GM12878 (cell line): ENCODE measurements at regions not wholly inside any gene's neighbourhood (a gene's known extent, or its start where the extent isn't known, plus 50 kb on each side); places are given as distances from the start of the nearest gene placed in this dataset.

Source experiments
- ATAC-seq: fragments of 200-7000 bp; cut with Tn5 transposase; 3 replicates; pipeline ENCODE4 v1.9.1; 2020; ENCODE audit warnings: mild to moderate bottlenecking, moderate library complexity
- BruUV-seq: library from RNA; stranded (reverse); fragments of 400-500 nt; replicated peaks from 2 replicates; lab custom pipeline; 2021; lab: Mats Ljungman, UMichigan
- CTCF ChIA-PET: fragments of 300-600 bp; sonication (Branson Sonifier 250); formaldehyde crosslinking; extraction: SDS; loops from one replicate; lab custom pipeline; 2021; ENCODE audit warnings: inconsistent platforms; lab: Yijun Ruan, JAX
- POLR2A ChIA-PET: fragments of 350-600 bp; formaldehyde crosslinking; extraction: SDS; loops from one replicate; lab custom pipeline; 2021; ENCODE audit warnings: inconsistent platforms; lab: Charles Lee
- RAD21 ChIA-PET: fragments of 300-600 bp; sonication (Branson Sonifier 250); formaldehyde crosslinking; loops from one replicate; lab custom pipeline; 2023; ENCODE audit warnings: antibody characterized with exemption; ENCODE audit not compliant: unreplicated experiment; lab: Charles Lee
- SMC1A ChIA-PET: fragments of 300-600 bp; sonication (Branson Sonifier 250); formaldehyde crosslinking; loops from one replicate; lab custom pipeline; 2023; ENCODE audit not compliant: unreplicated experiment, uncharacterized antibody; lab: Charles Lee
- DNase-seq: peaks from one replicate; pipeline ENCODE4 v3.0.0-alpha.2; 2011; ENCODE audit warnings: low read depth, low spot score
- FAIRE-seq: peaks from 3 replicates; lab custom pipeline; 2011; peaks lifted over from hg19 to GRCh38; lab: Jason Lieb, UNC
- H2AFZ ChIP-seq: 2 replicates; pipeline ENCODE4 v1.6.0; 2011; ENCODE audit warnings: low read depth, low read length, control low read depth; ENCODE audit not compliant: control insufficient read depth
- H3K27ac ChIP-seq: 2 replicates; pipeline ENCODE4 v1.5.1; 2011; ENCODE audit warnings: control low read depth; ENCODE audit not compliant: control insufficient read depth, insufficient read depth
- H3K27me3 ChIP-seq, 2 experiments: replicated peaks in 1 of 2; 2 replicates each; pipeline versions ENCODE4 v1.6.0 to v1.6.1; 2011; ENCODE audit warnings: low read length in 1 of 2; ENCODE audit not compliant: control insufficient read depth in 2 of 2, insufficient read depth in 2 of 2
- H3K36me3 ChIP-seq, 2 experiments: 2 replicates each; pipeline ENCODE4 v1.5.1; 2011; ENCODE audit warnings: low read length in 1 of 2; ENCODE audit not compliant: control insufficient read depth in 2 of 2, insufficient read depth in 2 of 2
- H3K4me1 ChIP-seq: 2 replicates; pipeline ENCODE4 v1.6.1; 2011; ENCODE audit warnings: mild to moderate bottlenecking, low read length, moderate library complexity, mixed read lengths; ENCODE audit not compliant: control insufficient read depth, insufficient read depth
- H3K4me2 ChIP-seq: 2 replicates; pipeline ENCODE4 v1.6.0; 2011; ENCODE audit warnings: control low read depth; ENCODE audit not compliant: control insufficient read depth, insufficient read depth
- H3K4me3 ChIP-seq: fragments of 200-600 bp; sonication (generic); 2 replicates; pipeline ENCODE4 v1.5.1; 2016
- H3K79me2 ChIP-seq: 2 replicates; pipeline ENCODE4 v1.6.0; 2011; ENCODE audit warnings: low read length; ENCODE audit not compliant: control insufficient read depth, insufficient read depth
- H3K9ac ChIP-seq: 2 replicates; pipeline ENCODE4 v1.8.0; 2011; ENCODE audit warnings: low read length, control low read depth, mixed read lengths; ENCODE audit not compliant: control insufficient read depth, insufficient read depth
- H3K9me3 ChIP-seq: replicated peaks from 3 replicates; pipeline ENCODE4 v1.5.1; 2011; ENCODE audit warnings: mild to moderate bottlenecking, low read length; ENCODE audit not compliant: control insufficient read depth, insufficient read depth
- H4K20me1 ChIP-seq: 2 replicates; pipeline ENCODE4 v1.6.0; 2011; ENCODE audit not compliant: control insufficient read depth, insufficient read depth
- CHD4 ChIP-seq: fragments of 200-600 bp; sonication (generic); IDR thresholded peaks from 2 replicates; pipeline ENCODE4 v1.6.1; 2016; ENCODE audit warnings: mild to moderate bottlenecking
- IRF4 ChIP-seq: IDR thresholded peaks from 2 replicates; pipeline ENCODE4 v1.6.1; 2011; ENCODE audit warnings: low read depth, low read length
- MEF2A ChIP-seq: IDR thresholded peaks from 2 replicates; pipeline ENCODE4 v1.6.1; 2011; ENCODE audit warnings: low read depth, mild to moderate bottlenecking, low read length, moderate library complexity; ENCODE audit not compliant: insufficient read depth
- PAX5 ChIP-seq: IDR thresholded peaks from 2 replicates; pipeline ENCODE4 v1.6.1; 2011; ENCODE audit warnings: low read depth, low read length, borderline replicate concordance
- SPI1 ChIP-seq: IDR thresholded peaks from 2 replicates; pipeline ENCODE4 v1.6.1; 2011; ENCODE audit warnings: low read depth, mild to moderate bottlenecking, low read length, moderate library complexity, borderline replicate concordance; ENCODE audit not compliant: insufficient read depth
- ZNF592 ChIP-seq: fragments of 450-650 bp; IDR thresholded peaks from 2 replicates; pipeline ENCODE4 v1.6.1; 2017; ENCODE audit warnings: mild to moderate bottlenecking, moderate library complexity
- WGBS: methylation state at CpG from one replicate; pipeline ENCODE4 v1.1.6; 2016; ENCODE audit warnings: low lambda C conversion rate; ENCODE audit not compliant: insufficient replicate concordance, insufficient coverage; ENCODE audit errors: missing lambda C conversion rate; 5-methylcytosine and 5-hydroxymethylcytosine counted together
- in situ Hi-C: fragments of 300-500 bp; cut with MboI; formaldehyde crosslinking; loops from 9 replicates; pipeline ENCODE4 v1.14.3; 2018; ENCODE audit warnings: mixed read lengths
- intact Hi-C: fragments of 100-400 bp; cut with micrococcal nuclease; formaldehyde crosslinking; loops from one replicate; pipeline ENCODE4 v1.14.2; 2022; ENCODE audit not compliant: unreplicated experiment
- TF ChIP-seq, protein P1 (sequence below): fragments of 450-650 bp; formaldehyde crosslinking; IDR thresholded peaks from 2 replicates; pipeline ENCODE4 v1.4.0; 2022; ENCODE audit warnings: mild to moderate bottlenecking, moderate library complexity

GRCh38 chrX:24410514-24411189, 50.2 kb downstream of the SUPT20HL1 start:
- no peak for ATAC-seq
- no TSS peak for BruUV-seq
- H3K4me3 ChIP-seq = no peak overlapping the region
- H3K36me3 ChIP-seq = no peaks in the 10 kb centered on the region
- RAD21 ChIA-PET = no interaction called here
- H3K79me2 ChIP-seq = no peaks in the 10 kb centered on the region
- no peak for FAIRE-seq
- SMC1A ChIA-PET = interaction anchor here (0.6 to 0.8 kb wide), 2 partner anchors 14 to 20 kb away, joined by 3 to 4 read pairs; no protein-coding TSS in a partner anchor
- H3K9ac ChIP-seq = no peak overlapping the region
- no peaks in the 10 kb centered on the region for H4K20me1 ChIP-seq
- no peaks in the 10 kb centered on the region for H3K4me1 ChIP-seq
- TF ChIP-seq SPI1 (no peak), MEF2A (no peak)
- CTCF ChIA-PET = interaction anchor here (1.2 to 1.6 kb wide), 2 partner anchors 14 to 88 kb away, joined by 3 to 5 read pairs; no protein-coding TSS in a partner anchor
- 37% methylated on average over 6 of the region's 6 CpGs for WGBS
- no peak overlapping the region for H2AFZ ChIP-seq
- POLR2A ChIA-PET = no interaction called here
- intact Hi-C loops = no loop called here
- no peaks in the 10 kb centered on the region for H3K9me3 ChIP-seq
- H3K27me3 ChIP-seq = no peaks in the 10 kb centered on the region
- H3K27ac ChIP-seq = no peak overlapping the region
- in situ Hi-C loops = no loop called here
- no peak for DNase-seq
- no peak overlapping the region for H3K4me2 ChIP-seq

GRCh38 chrX:24412637-24413363, 52.3 kb upstream of the PDK3 start:
- H3K27ac ChIP-seq = no peak overlapping the region
- no peaks in the 10 kb centered on the region for H3K4me1 ChIP-seq
- H3K4me3 ChIP-seq = no peak overlapping the region
- no peaks in the 10 kb centered on the region for H3K79me2 ChIP-seq
- H3K36me3 ChIP-seq = no peaks in the 10 kb centered on the region
- RAD21 ChIA-PET = no interaction called here
- H4K20me1 ChIP-seq = no peaks in the 10 kb centered on the region; the same call in 1 of the 2 replicates
- in situ Hi-C loops (no loop called here), intact Hi-C loops (no loop called here)
- no peak overlapping the region for H3K4me2 ChIP-seq
- DNase-seq (peak; percentile 8), FAIRE-seq (no peak), ATAC-seq (peak; percentile 36; the same call in 1 of the 3 replicates)
- WGBS = 32% methylated on average over 4 of the region's 4 CpGs
- no peak overlapping the region for H2AFZ ChIP-seq
- no TSS peak for BruUV-seq
- no peaks in the 10 kb centered on the region for H3K9me3 ChIP-seq
- no peak overlapping the region for H3K9ac ChIP-seq
- SMC1A ChIA-PET = interaction anchor here (0.7 to 1.0 kb wide), 2 partner anchors 16 to 121 kb away, joined by 3 read pairs; no protein-coding TSS in a partner anchor
- H3K27me3 ChIP-seq = no peaks in the 10 kb centered on the region
- POLR2A ChIA-PET = no interaction called here
- CTCF ChIA-PET = interaction anchor here (1.2 to 1.4 kb wide), 2 partner anchors 10 to 17 kb away, joined by 3 to 4 read pairs; no protein-coding TSS in a partner anchor
- TF ChIP-seq ZNF592 = no peak
- TF ChIP-seq, protein P1, sequence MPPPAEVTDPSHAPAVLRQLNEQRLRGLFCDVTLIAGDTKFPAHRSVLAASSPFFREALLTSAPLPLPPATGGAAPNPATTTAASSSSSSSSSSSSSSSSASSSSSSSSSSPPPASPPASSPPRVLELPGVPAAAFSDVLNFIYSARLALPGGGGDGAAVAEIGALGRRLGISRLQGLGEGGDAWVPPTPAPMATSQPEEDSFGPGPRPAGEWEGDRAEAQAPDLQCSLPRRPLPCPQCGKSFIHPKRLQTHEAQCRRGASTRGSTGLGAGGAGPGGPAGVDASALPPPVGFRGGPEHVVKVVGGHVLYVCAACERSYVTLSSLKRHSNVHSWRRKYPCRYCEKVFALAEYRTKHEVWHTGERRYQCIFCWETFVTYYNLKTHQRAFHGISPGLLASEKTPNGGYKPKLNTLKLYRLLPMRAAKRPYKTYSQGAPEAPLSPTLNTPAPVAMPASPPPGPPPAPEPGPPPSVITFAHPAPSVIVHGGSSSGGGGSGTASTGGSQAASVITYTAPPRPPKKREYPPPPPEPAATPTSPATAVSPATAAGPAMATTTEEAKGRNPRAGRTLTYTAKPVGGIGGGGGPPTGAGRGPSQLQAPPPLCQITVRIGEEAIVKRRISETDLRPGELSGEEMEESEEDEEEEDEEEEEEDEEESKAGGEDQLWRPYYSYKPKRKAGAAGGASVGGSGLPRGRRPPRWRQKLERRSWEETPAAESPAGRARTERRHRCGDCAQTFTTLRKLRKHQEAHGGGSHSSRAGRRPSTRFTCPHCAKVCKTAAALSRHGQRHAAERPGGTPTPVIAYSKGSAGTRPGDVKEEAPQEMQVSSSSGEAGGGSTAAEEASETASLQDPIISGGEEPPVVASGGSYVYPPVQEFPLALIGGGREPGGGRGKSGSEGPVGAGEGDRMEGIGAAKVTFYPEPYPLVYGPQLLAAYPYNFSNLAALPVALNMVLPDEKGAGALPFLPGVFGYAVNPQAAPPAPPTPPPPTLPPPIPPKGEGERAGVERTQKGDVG (CRISPR knock-in tag) = no peak
- no peak for TF ChIP-seq CHD4
- TF ChIP-seq IRF4 = no peak
- no peak for TF ChIP-seq PAX5
